GM19438 (cell line): ENCODE measurements at regions not wholly inside any gene's neighbourhood (a gene's known extent, or its start where the extent isn't known, plus 50 kb on each side); places are given as distances from the start of the nearest gene placed in this dataset.

Experiments used
- ATAC-seq: cut with Tn5 transposase; IDR thresholded peaks from one replicate; pipeline ENCODE4 v1.9.1; 2021; ENCODE audit warnings: low read depth; ENCODE audit not compliant: unreplicated experiment

GRCh38 chrX:96425200-96425599 lies 259.4 kb upstream of the DIAPH2 start:
- no peak for ATAC-seq

- no peak for ATAC-seq
These were observed 253.7 kb upstream of the DIAPH2 start for GRCh38 chrX:96430756-96431455.

GRCh38 chrX:96432647-96433046 lies 252.0 kb upstream of the DIAPH2 start:
- ATAC-seq, result no peak

GRCh38 chrX:96433409-96434077 lies 251.1 kb upstream of the DIAPH2 start:
- ATAC-seq, result no peak

- no peak for ATAC-seq
These were observed 249.1 kb upstream of the DIAPH2 start for GRCh38 chrX:96435378-96436035.

GRCh38 chrX:96436105-96436504 lies 248.5 kb upstream of the DIAPH2 start:
- no peak for ATAC-seq

- ATAC-seq, result no peak
These were observed 245.8 kb upstream of the DIAPH2 start for GRCh38 chrX:96438803-96439202.

GRCh38 chrX:96440941-96441340 lies 243.7 kb upstream of the DIAPH2 start:
- ATAC-seq, result no peak

- ATAC-seq, result no peak
These were observed 239.0 kb upstream of the DIAPH2 start for GRCh38 chrX:96445531-96446065.

- no peak for ATAC-seq
These were observed 238.1 kb upstream of the DIAPH2 start for GRCh38 chrX:96446524-96446923.

- no peak for ATAC-seq
These were observed 237.5 kb upstream of the DIAPH2 start for GRCh38 chrX:96447161-96447560.

- no peak for ATAC-seq
These were observed 235.5 kb upstream of the DIAPH2 start for GRCh38 chrX:96449191-96449590.

- ATAC-seq, result no peak
These were observed 234.7 kb upstream of the DIAPH2 start for GRCh38 chrX:96449896-96450295.

- peak; percentile 82 for ATAC-seq
These were observed 231.5 kb upstream of the DIAPH2 start for GRCh38 chrX:96453139-96453538.

- no peak for ATAC-seq
These were observed 229.6 kb upstream of the DIAPH2 start for GRCh38 chrX:96455078-96455477.

GRCh38 chrX:96464880-96465558 lies 219.6 kb upstream of the DIAPH2 start:
- no peak for ATAC-seq

- ATAC-seq, result no peak
These were observed 210.5 kb upstream of the DIAPH2 start for GRCh38 chrX:96474029-96474740.

- ATAC-seq, result no peak
These were observed 209.9 kb upstream of the DIAPH2 start for GRCh38 chrX:96474741-96475125.

- ATAC-seq, result no peak
These were observed 204.6 kb upstream of the DIAPH2 start for GRCh38 chrX:96480081-96480480.

GRCh38 chrX:96481831-96482230 lies 202.8 kb upstream of the DIAPH2 start:
- no peak for ATAC-seq
